ENCODE measurements at regions not wholly inside any gene's neighbourhood (a gene's known extent, or its start where the extent isn't known, plus 50 kb on each side); places are given as distances from the start of the nearest gene placed in this dataset.

GRCh38 chr2:12547566-12548170 lies 169.1 kb upstream of the TRIB2 start:
- TF ChIP-seq CTCF (IDR thresholded peaks at IDR 0.05) (no peak), POLR2A (IDR thresholded peaks at IDR 0.05) (no peak)

Measured in right lobe of liver (tissue), 4 donors.